Endodermal cell (in vitro differentiated cells): ENCODE measurements at regions not wholly inside any gene's neighbourhood (a gene's known extent, or its start where the extent isn't known, plus 50 kb on each side); places are given as distances from the start of the nearest gene placed in this dataset.

Experiments
- DNase-seq: peaks from one replicate; pipeline ENCODE4 v3.0.0-alpha.2; 2017
- H3K27ac ChIP-seq: 2 replicates; pipeline ENCODE4 v1.5.1; 2013; ENCODE audit warnings: mild to moderate bottlenecking, low read depth, low read length, moderate library complexity
- H3K27me3 ChIP-seq: 2 replicates; pipeline ENCODE4 v1.6.1; 2013; ENCODE audit warnings: mild to moderate bottlenecking, low read length, moderate library complexity; ENCODE audit not compliant: insufficient read depth, control insufficient read depth, poor library complexity, severe bottlenecking
- H3K36me3 ChIP-seq: 2 replicates; pipeline ENCODE4 v1.7.0; 2013; ENCODE audit warnings: mild to moderate bottlenecking, low read length, moderate library complexity; ENCODE audit not compliant: control insufficient read depth, insufficient read depth
- H3K4me1 ChIP-seq: one replicate; pipeline ENCODE4 v1.7.0; 2013; ENCODE audit warnings: low read length; ENCODE audit not compliant: control insufficient read depth, insufficient read depth
- H3K4me3 ChIP-seq: 2 replicates; pipeline ENCODE4 v1.5.1; 2013; ENCODE audit warnings: mild to moderate bottlenecking, low read length, moderate library complexity
- H3K9ac ChIP-seq: 2 replicates; pipeline ENCODE4 v1.6.1; 2013; ENCODE audit warnings: mild to moderate bottlenecking, low read length, moderate library complexity; ENCODE audit not compliant: poor library complexity, severe bottlenecking; ENCODE audit errors: extremely low read depth
- H3K9me3 ChIP-seq: 2 replicates; pipeline ENCODE4 v1.6.1; 2013; ENCODE audit warnings: mild to moderate bottlenecking, low read length, moderate library complexity; ENCODE audit not compliant: control insufficient read depth
- H3K27ac Mint-ChIP-seq: 2 replicates; pipeline ENCODE4 v1.8.0; 2020; ENCODE audit warnings: mixed read lengths
- H3K27me3 Mint-ChIP-seq: 2 replicates; pipeline ENCODE4 v1.8.0; 2021; ENCODE audit warnings: mild to moderate bottlenecking, mixed read lengths; ENCODE audit not compliant: insufficient read depth
- H3K36me3 Mint-ChIP-seq: 2 replicates; pipeline ENCODE4 v1.8.0; 2020; ENCODE audit warnings: low read depth, mixed read lengths
- H3K4me1 Mint-ChIP-seq: 2 replicates; pipeline ENCODE4 v1.8.0; 2020; ENCODE audit warnings: mixed read lengths
- H3K4me3 Mint-ChIP-seq: 2 replicates; pipeline ENCODE4 v1.8.0; 2020; ENCODE audit warnings: mild to moderate bottlenecking, moderate library complexity, mixed read lengths
- H3K9me3 Mint-ChIP-seq: 2 replicates; pipeline ENCODE4 v1.8.0; 2020; ENCODE audit warnings: mild to moderate bottlenecking, mixed read lengths
- CTCF ChIP-seq: fragments of 200-600 bp; sonication (generic); conservative IDR thresholded peaks from 2 replicates; pipeline ENCODE4 v1.5.0; 2021; ENCODE audit warnings: antibody characterized with exemption, mild to moderate bottlenecking
- WGBS, 2 experiments: methylation state at CpG; one replicate each; pipeline versions ENCODE4 v1.1.5 to v1.1.7; 2013; ENCODE audit warnings: missing lambda C conversion rate in 2 of 2, mixed read lengths in 1 of 2; ENCODE audit not compliant: insufficient coverage in 1 of 2, insufficient read length in 1 of 2; 5-methylcytosine and 5-hydroxymethylcytosine counted together

GRCh38 chr13:50244713-50245574 is 229.7 kb downstream of the KCNRG start:
- Mint-ChIP-seq H3K27ac (no peak overlapping the region), H3K4me1 (no peaks in the 10 kb centered on the region), H3K36me3 (no peaks in the 10 kb centered on the region), H3K27me3 (no peaks in the 10 kb centered on the region), H3K9me3 (no peaks in the 10 kb centered on the region), H3K4me3 (no peak overlapping the region)
- no peak for TF ChIP-seq CTCF
- no peak for DNase-seq
- Histone ChIP-seq H3K27me3 (no peaks in the 10 kb centered on the region), H3K4me3 (no peak overlapping the region), H3K36me3 (no peaks in the 10 kb centered on the region), H3K9ac (no peak overlapping the region), H3K9me3 (no peaks in the 10 kb centered on the region), H3K4me1 (peaks cover 4% of the 10 kb centered on the region), H3K27ac (no peak overlapping the region)
- WGBS, 2 experiments = 80 to 83% methylated on average over 5 to 7 of the region's 7 CpGs

GRCh38 chr13:50247223-50247622 is 232.0 kb downstream of the KCNRG start:
- H3K27ac Mint-ChIP-seq = no peak overlapping the region
- no peaks in the 10 kb centered on the region for H3K9me3 Mint-ChIP-seq
- no peak for DNase-seq
- Histone ChIP-seq H3K27ac (no peak overlapping the region), H3K9ac (no peak overlapping the region), H3K27me3 (no peaks in the 10 kb centered on the region), H3K9me3 (no peaks in the 10 kb centered on the region), H3K36me3 (no peaks in the 10 kb centered on the region), H3K4me3 (no peak overlapping the region), H3K4me1 (peaks cover 4% of the 10 kb centered on the region)
- H3K36me3 Mint-ChIP-seq = no peaks in the 10 kb centered on the region
- H3K27me3 Mint-ChIP-seq = no peaks in the 10 kb centered on the region
- no peak overlapping the region for H3K4me3 Mint-ChIP-seq
- H3K4me1 Mint-ChIP-seq = no peaks in the 10 kb centered on the region
- WGBS, 2 experiments = 100% methylated on average over 1 of the region's 1 CpG; no CpG with 5 or more reads in 1 of the 2 experiments
- no peak for TF ChIP-seq CTCF

GRCh38 chr13:50248516-50249143 is 233.4 kb downstream of the KCNRG start:
- Mint-ChIP-seq H3K27ac (no peak overlapping the region), H3K27me3 (no peaks in the 10 kb centered on the region), H3K4me1 (no peaks in the 10 kb centered on the region), H3K36me3 (no peaks in the 10 kb centered on the region), H3K4me3 (no peak overlapping the region), H3K9me3 (no peaks in the 10 kb centered on the region)
- Histone ChIP-seq H3K4me1 (no peaks in the 10 kb centered on the region), H3K9me3 (no peaks in the 10 kb centered on the region), H3K4me3 (no peak overlapping the region), H3K36me3 (no peaks in the 10 kb centered on the region), H3K9ac (no peak overlapping the region), H3K27me3 (no peaks in the 10 kb centered on the region), H3K27ac (no peak overlapping the region)
- no peak for DNase-seq
- no peak for TF ChIP-seq CTCF
- WGBS, 2 experiments = 89 to 100% methylated on average over 1 to 3 of the region's 3 CpGs
